Nephron (organoid): ENCODE measurements at regions not wholly inside any gene's neighbourhood (a gene's known extent, or its start where the extent isn't known, plus 50 kb on each side); places are given as distances from the start of the nearest gene placed in this dataset.

Experiments
- H3K27ac Mint-ChIP-seq, 3 experiments: 2 replicates each; pipeline ENCODE4 v1.8.0; 2020; ENCODE audit warnings: mixed read lengths in 3 of 3, mild to moderate bottlenecking in 2 of 3, moderate library complexity in 1 of 3
- H3K27me3 Mint-ChIP-seq: 2 replicates; pipeline ENCODE4 v1.8.0; 2021; ENCODE audit warnings: low read depth, mild to moderate bottlenecking, moderate library complexity, mixed read lengths
- H3K36me3 Mint-ChIP-seq: 2 replicates; pipeline ENCODE4 v1.8.0; 2020; ENCODE audit warnings: low read depth, mixed read lengths
- H3K4me1 Mint-ChIP-seq: 2 replicates; pipeline ENCODE4 v1.8.0; 2020; ENCODE audit warnings: mixed read lengths
- H3K4me3 Mint-ChIP-seq, 3 experiments: 2 replicates each; pipeline ENCODE4 v1.8.0; 2020; ENCODE audit warnings: mild to moderate bottlenecking in 3 of 3, mixed read lengths in 3 of 3, moderate library complexity in 2 of 3
- H3K9me3 Mint-ChIP-seq: 2 replicates; pipeline ENCODE4 v1.8.0; 2020; ENCODE audit warnings: mixed read lengths
- TF ChIP-seq, protein P1 (sequence below), 3 experiments: fragments of 200-600 bp; sonication (generic); IDR thresholded peaks; one replicate each; pipeline ENCODE4 v1.5.0; 2021; ENCODE audit warnings: antibody characterized with exemption in 3 of 3; ENCODE audit not compliant: unreplicated experiment in 3 of 3

DNA sequence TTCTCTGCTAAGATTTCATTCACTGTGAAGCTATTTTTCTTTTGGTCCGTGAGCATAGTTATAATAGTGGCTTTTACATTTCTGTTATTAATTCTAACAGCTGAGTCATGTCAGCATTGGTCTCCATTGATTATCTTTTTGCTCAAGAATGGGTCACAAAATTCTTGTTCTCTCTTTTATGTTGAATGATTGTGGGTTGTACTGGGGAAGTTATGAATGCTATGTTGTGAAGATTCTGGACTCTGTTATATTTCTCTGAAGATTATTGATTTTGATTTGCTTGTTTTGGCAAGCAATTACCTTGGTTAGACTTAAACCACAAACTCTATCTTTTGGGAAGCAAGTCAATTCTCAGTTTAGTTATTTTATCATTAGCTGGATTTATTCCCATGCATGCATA, 98.8 kb downstream of the IRX5 start:
- Mint-ChIP-seq H3K27me3 (peaks cover 24% of the 10 kb centered on the region), H3K9me3 (peaks cover 42% of the 10 kb centered on the region), H3K4me1 (no peaks in the 10 kb centered on the region), H3K4me3 (no peak overlapping the region), H3K36me3 (peaks cover 3% of the 10 kb centered on the region), H3K27ac (no peak overlapping the region)
- TF ChIP-seq, protein P1, sequence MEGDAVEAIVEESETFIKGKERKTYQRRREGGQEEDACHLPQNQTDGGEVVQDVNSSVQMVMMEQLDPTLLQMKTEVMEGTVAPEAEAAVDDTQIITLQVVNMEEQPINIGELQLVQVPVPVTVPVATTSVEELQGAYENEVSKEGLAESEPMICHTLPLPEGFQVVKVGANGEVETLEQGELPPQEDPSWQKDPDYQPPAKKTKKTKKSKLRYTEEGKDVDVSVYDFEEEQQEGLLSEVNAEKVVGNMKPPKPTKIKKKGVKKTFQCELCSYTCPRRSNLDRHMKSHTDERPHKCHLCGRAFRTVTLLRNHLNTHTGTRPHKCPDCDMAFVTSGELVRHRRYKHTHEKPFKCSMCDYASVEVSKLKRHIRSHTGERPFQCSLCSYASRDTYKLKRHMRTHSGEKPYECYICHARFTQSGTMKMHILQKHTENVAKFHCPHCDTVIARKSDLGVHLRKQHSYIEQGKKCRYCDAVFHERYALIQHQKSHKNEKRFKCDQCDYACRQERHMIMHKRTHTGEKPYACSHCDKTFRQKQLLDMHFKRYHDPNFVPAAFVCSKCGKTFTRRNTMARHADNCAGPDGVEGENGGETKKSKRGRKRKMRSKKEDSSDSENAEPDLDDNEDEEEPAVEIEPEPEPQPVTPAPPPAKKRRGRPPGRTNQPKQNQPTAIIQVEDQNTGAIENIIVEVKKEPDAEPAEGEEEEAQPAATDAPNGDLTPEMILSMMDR (IDR thresholded peaks at IDR 0.05; ENCODE audit: unreplicated experiment in 3 of 3) = no peak

- Mint-ChIP-seq H3K4me1 (no peaks in the 10 kb centered on the region), H3K4me3 (no peak overlapping the region), H3K27ac (no peak overlapping the region), H3K36me3 (peaks cover 3% of the 10 kb centered on the region), H3K27me3 (peaks cover 21% of the 10 kb centered on the region), H3K9me3 (peaks cover 29% of the 10 kb centered on the region)
- TF ChIP-seq, protein P1 (IDR thresholded peaks at IDR 0.05; ENCODE audit: unreplicated experiment in 3 of 3) = no peak
Measured at GRCh38 chr16:55030944-55031343, 100.3 kb downstream of the IRX5 start.

- Mint-ChIP-seq H3K36me3 (peaks cover 3% of the 10 kb centered on the region), H3K27me3 (peaks cover 17% of the 10 kb centered on the region), H3K27ac (no peak overlapping the region), H3K4me1 (no peaks in the 10 kb centered on the region), H3K9me3 (peaks cover 24% of the 10 kb centered on the region), H3K4me3 (no peak overlapping the region)
- TF ChIP-seq, protein P1 (IDR thresholded peaks at IDR 0.05; ENCODE audit: unreplicated experiment in 3 of 3) = no peak
Measured at GRCh38 chr16:55031481-55031880, 100.8 kb downstream of the IRX5 start.

GRCh38 chr16:55033225-55034156, 102.8 kb downstream of the IRX5 start:
- TF ChIP-seq, protein P1 (IDR thresholded peaks at IDR 0.05; ENCODE audit: unreplicated experiment in 3 of 3) = no peak
- no peak overlapping the region for H3K4me3 Mint-ChIP-seq
- H3K27me3 Mint-ChIP-seq = peaks cover 17% of the 10 kb centered on the region
- H3K4me1 Mint-ChIP-seq = peaks cover 17% of the 10 kb centered on the region
- no peak overlapping the region for H3K27ac Mint-ChIP-seq
- no peaks in the 10 kb centered on the region for H3K36me3 Mint-ChIP-seq
- peaks cover 13% of the 10 kb centered on the region for H3K9me3 Mint-ChIP-seq

GRCh38 chr16:55035029-55035428, 104.4 kb downstream of the IRX5 start:
- Mint-ChIP-seq H3K4me1 (peaks cover 17% of the 10 kb centered on the region), H3K27ac (no peak overlapping the region), H3K9me3 (peaks cover 1% of the 10 kb centered on the region), H3K36me3 (no peaks in the 10 kb centered on the region), H3K27me3 (peaks cover 24% of the 10 kb centered on the region), H3K4me3 (no peak overlapping the region)
- TF ChIP-seq, protein P1 (IDR thresholded peaks at IDR 0.05; ENCODE audit: unreplicated experiment in 3 of 3) = peak; percentile 11 to 51 (median 13)

GRCh38 chr16:55035956-55036355, 105.3 kb downstream of the IRX5 start:
- H3K4me1 Mint-ChIP-seq = peaks cover 17% of the 10 kb centered on the region
- TF ChIP-seq, protein P1 (IDR thresholded peaks at IDR 0.05; ENCODE audit: unreplicated experiment in 3 of 3) = no peak
- no peaks in the 10 kb centered on the region for H3K9me3 Mint-ChIP-seq
- H3K27ac Mint-ChIP-seq = no peak overlapping the region
- no peak overlapping the region for H3K4me3 Mint-ChIP-seq
- peaks cover 31% of the 10 kb centered on the region for H3K27me3 Mint-ChIP-seq
- H3K36me3 Mint-ChIP-seq = no peaks in the 10 kb centered on the region
